B cell (primary cell): ENCODE measurements at regions not wholly inside any gene's neighbourhood (a gene's known extent, or its start where the extent isn't known, plus 50 kb on each side); places are given as distances from the start of the nearest gene placed in this dataset.

ENCODE experiments used
- ATAC-seq: fragments of 200-7000 bp; cut with Tn5 transposase; one replicate; pipeline ENCODE4 v1.10.0; 2021; ENCODE audit warnings: low read depth, mild to moderate bottlenecking, moderate number of reproducible peaks, moderate library complexity
- CTCF ChIA-PET: fragments of 350-600 bp; sonication (Branson Sonifier 250); formaldehyde crosslinking; loops from one replicate; lab custom pipeline; 2021; ENCODE audit warnings: antibody characterized with exemption, inconsistent platforms; lab: Charles Lee
- POLR2A ChIA-PET: fragments of 350-600 bp; sonication (Branson Sonifier 250); formaldehyde crosslinking; loops from one replicate; lab custom pipeline; 2021; ENCODE audit warnings: antibody characterized with exemption; lab: Charles Lee
- DNase-seq: peaks from one replicate; pipeline ENCODE4 v3.0.0; 2013
- H2AFZ ChIP-seq: 2 replicates; pipeline ENCODE4 v1.6.1; 2012; ENCODE audit warnings: mild to moderate bottlenecking, low read depth, low read length; ENCODE audit not compliant: insufficient read depth, poor library complexity, severe bottlenecking
- H3K27ac ChIP-seq, 2 donors: 1 replicate in 1 of 2; 2 replicates in 1 of 2; pipeline ENCODE4 v1.5.1; 2012 to 2013; ENCODE audit warnings: low read length in 2 of 2, mild to moderate bottlenecking in 2 of 2, moderate library complexity in 1 of 2
- H3K27me3 ChIP-seq, 4 experiments: fragments of 200-600 bp in 1 of 4; sonication (generic) in 1 of 4; replicated peaks in 1 of 4; 1 replicate in 2 of 4; 2 replicates in 2 of 4; pipeline versions ENCODE4 v1.6.1 to v1.7.0; 2013 to 2016; ENCODE audit warnings: low read length in 3 of 4, mild to moderate bottlenecking in 2 of 4, mixed read lengths in 1 of 4, moderate library complexity in 1 of 4; ENCODE audit not compliant: insufficient read depth in 4 of 4, control insufficient read depth in 3 of 4; ENCODE audit errors: control extremely low read depth in 1 of 4
- H3K36me3 ChIP-seq, 2 experiments: replicated peaks in 1 of 2; 1 replicate in 1 of 2; 2 replicates in 1 of 2; pipeline versions ENCODE4 v1.6.1 to v1.7.1; 2013; ENCODE audit warnings: low read length in 1 of 2; ENCODE audit not compliant: insufficient read depth in 2 of 2, control insufficient read depth in 1 of 2; ENCODE audit errors: control extremely low read depth in 1 of 2, extremely low read depth in 1 of 2
- H3K4me1 ChIP-seq, 2 donors: fragments of 200-600 bp in 1 of 2; sonication (generic) in 1 of 2; 1 replicate in 1 of 2; 2 replicates in 1 of 2; pipeline versions ENCODE4 v1.5.1 to v1.6.1; 2013 to 2017; ENCODE audit warnings: low read length in 2 of 2; ENCODE audit not compliant: control insufficient read depth in 2 of 2, insufficient read depth in 2 of 2
- H3K4me2 ChIP-seq: replicated peaks from 2 replicates; pipeline ENCODE3; 2012; ENCODE audit warnings: mild to moderate bottlenecking, low read depth, low read length; ENCODE audit not compliant: poor library complexity, severe bottlenecking
- H3K4me3 ChIP-seq, 5 experiments: fragments of 200-600 bp in 1 of 5; sonication (generic) in 1 of 5; 1 replicate in 3 of 5; 2 replicates in 2 of 5; pipeline versions ENCODE4 v1.5.1 to v1.7.0; 2011 to 2016; ENCODE audit warnings: low read length in 4 of 5, mild to moderate bottlenecking in 4 of 5, low read depth in 2 of 5, control low read depth in 1 of 5, moderate library complexity in 1 of 5; ENCODE audit not compliant: insufficient read depth in 1 of 5; ENCODE audit errors: control extremely low read depth in 1 of 5, extremely low read depth in 1 of 5
- H3K79me2 ChIP-seq: fragments of 200-600 bp; sonication (generic); one replicate; pipeline ENCODE4 v1.6.0; 2016; ENCODE audit warnings: low read length; ENCODE audit not compliant: control insufficient read depth, insufficient read depth
- H3K9ac ChIP-seq: fragments of 200-600 bp; sonication (generic); 2 replicates; pipeline ENCODE4 v1.6.1; 2017; ENCODE audit warnings: mild to moderate bottlenecking, low read length, moderate library complexity
- H3K9me3 ChIP-seq, 3 donors: one replicate each; pipeline versions ENCODE4 v1.6.1 to v1.7.1; 2013; ENCODE audit warnings: low read length in 2 of 3; ENCODE audit not compliant: control insufficient read depth in 2 of 3, insufficient read depth in 1 of 3; ENCODE audit errors: control extremely low read depth in 1 of 3
- H4K20me1 ChIP-seq: 2 replicates; pipeline ENCODE4 v1.6.0; 2012; ENCODE audit warnings: mild to moderate bottlenecking, low read length; ENCODE audit not compliant: insufficient read depth, control insufficient read depth, poor library complexity, severe bottlenecking
- H3K27ac Mint-ChIP-seq: one replicate; pipeline ENCODE4 v1.8.0; 2021; ENCODE audit warnings: mixed read lengths
- H3K27me3 Mint-ChIP-seq: one replicate; pipeline ENCODE4 v1.8.0; 2021; ENCODE audit warnings: mixed read lengths
- H3K4me1 Mint-ChIP-seq: one replicate; pipeline ENCODE4 v1.8.0; 2021; ENCODE audit warnings: mixed read lengths
- H3K4me3 Mint-ChIP-seq: one replicate; pipeline ENCODE4 v1.8.0; 2021; ENCODE audit warnings: mixed read lengths
- H3K9me3 Mint-ChIP-seq: one replicate; pipeline ENCODE4 v1.8.0; 2022; ENCODE audit warnings: mixed read lengths; ENCODE audit not compliant: insufficient read depth
- EZH2 ChIP-seq: IDR thresholded peaks from 2 replicates; pipeline ENCODE4 v1.6.1; 2012; ENCODE audit warnings: borderline replicate concordance, low read depth, mild to moderate bottlenecking, moderate library complexity, low read length; ENCODE audit not compliant: insufficient read depth, poor library complexity, severe bottlenecking
- WGBS: methylation state at CpG from one replicate; pipeline ENCODE4 v1.1.5; 2013; ENCODE audit warnings: missing lambda C conversion rate; ENCODE audit not compliant: insufficient coverage; 5-methylcytosine and 5-hydroxymethylcytosine counted together
- intact Hi-C: fragments of 100-400 bp; cut with micrococcal nuclease; formaldehyde crosslinking; loops from one replicate; pipeline ENCODE4 v1.10.0; 2022
- TF ChIP-seq, protein P1 (sequence below): fragments of 200-600 bp; IDR thresholded peaks from one replicate; pipeline ENCODE4 v1.8.0; 2022; ENCODE audit warnings: antibody characterized with exemption, mild to moderate bottlenecking

DNA sequence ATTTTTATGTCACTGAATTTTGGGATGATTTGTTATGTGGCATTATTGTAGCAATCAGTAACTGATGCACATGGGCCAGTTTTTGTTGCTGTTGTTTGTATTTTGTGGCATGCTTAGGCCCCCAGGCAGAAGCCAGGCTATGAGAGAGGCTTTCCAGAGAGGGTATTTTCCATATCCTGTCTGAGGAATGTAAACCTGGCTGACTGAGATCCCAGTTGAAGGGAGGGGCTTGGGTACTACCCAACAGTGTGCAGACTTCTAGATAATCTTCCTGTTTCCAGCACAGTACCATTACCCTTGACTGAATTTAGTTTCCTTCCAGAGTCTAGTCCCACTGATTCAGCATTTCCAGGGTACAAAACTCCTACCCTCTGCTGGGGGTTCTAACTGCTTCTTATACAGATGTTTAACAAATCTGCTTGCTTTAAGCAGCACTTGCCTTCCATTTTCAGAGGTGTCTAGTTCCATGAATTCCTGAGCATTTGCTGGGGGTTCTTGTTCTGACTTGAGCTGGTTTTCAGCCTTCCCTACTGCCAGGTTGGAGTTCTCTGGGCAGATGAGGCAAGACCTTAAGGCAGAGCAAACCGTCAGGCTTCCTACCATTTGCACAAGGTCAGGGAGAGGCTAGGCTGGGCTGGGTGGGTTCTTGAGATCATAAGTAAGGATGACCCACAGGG lies 104.7 kb upstream of the EGFL6 start:
- intact Hi-C loops: no loop called here
- peaks cover 3% of the 10 kb centered on the region for H3K9me3 Mint-ChIP-seq
- POLR2A ChIA-PET: no interaction called here
- H2AFZ ChIP-seq: no peak overlapping the region
- no peak overlapping the region for H3K9ac ChIP-seq
- H3K27ac ChIP-seq: no peak overlapping the region
- no peak overlapping the region for H3K4me2 ChIP-seq
- no CpG with 5 or more reads among the region's 1 CpG for WGBS
- TF ChIP-seq, protein P1, sequence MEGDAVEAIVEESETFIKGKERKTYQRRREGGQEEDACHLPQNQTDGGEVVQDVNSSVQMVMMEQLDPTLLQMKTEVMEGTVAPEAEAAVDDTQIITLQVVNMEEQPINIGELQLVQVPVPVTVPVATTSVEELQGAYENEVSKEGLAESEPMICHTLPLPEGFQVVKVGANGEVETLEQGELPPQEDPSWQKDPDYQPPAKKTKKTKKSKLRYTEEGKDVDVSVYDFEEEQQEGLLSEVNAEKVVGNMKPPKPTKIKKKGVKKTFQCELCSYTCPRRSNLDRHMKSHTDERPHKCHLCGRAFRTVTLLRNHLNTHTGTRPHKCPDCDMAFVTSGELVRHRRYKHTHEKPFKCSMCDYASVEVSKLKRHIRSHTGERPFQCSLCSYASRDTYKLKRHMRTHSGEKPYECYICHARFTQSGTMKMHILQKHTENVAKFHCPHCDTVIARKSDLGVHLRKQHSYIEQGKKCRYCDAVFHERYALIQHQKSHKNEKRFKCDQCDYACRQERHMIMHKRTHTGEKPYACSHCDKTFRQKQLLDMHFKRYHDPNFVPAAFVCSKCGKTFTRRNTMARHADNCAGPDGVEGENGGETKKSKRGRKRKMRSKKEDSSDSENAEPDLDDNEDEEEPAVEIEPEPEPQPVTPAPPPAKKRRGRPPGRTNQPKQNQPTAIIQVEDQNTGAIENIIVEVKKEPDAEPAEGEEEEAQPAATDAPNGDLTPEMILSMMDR: no peak
- no peak for TF ChIP-seq EZH2
- CTCF ChIA-PET: no interaction called here
- H3K36me3 ChIP-seq: no peaks in the 10 kb centered on the region
- H3K4me1 ChIP-seq: no peaks in the 10 kb centered on the region
- H3K4me3 Mint-ChIP-seq: no peak overlapping the region
- H3K79me2 ChIP-seq: no peaks in the 10 kb centered on the region
- H3K9me3 ChIP-seq: peaks cover 0 to 5% (median 0%) of the 10 kb centered on the region in 3 donors
- no peak overlapping the region for H3K4me3 ChIP-seq
- H3K27me3 Mint-ChIP-seq: no peaks in the 10 kb centered on the region
- H3K27me3 ChIP-seq: no peaks in the 10 kb centered on the region
- H4K20me1 ChIP-seq: no peaks in the 10 kb centered on the region
- no peak overlapping the region for H3K27ac Mint-ChIP-seq
- H3K4me1 Mint-ChIP-seq: peaks cover 8% of the 10 kb centered on the region
- DNase-seq (no peak), ATAC-seq (no peak)

DNA sequence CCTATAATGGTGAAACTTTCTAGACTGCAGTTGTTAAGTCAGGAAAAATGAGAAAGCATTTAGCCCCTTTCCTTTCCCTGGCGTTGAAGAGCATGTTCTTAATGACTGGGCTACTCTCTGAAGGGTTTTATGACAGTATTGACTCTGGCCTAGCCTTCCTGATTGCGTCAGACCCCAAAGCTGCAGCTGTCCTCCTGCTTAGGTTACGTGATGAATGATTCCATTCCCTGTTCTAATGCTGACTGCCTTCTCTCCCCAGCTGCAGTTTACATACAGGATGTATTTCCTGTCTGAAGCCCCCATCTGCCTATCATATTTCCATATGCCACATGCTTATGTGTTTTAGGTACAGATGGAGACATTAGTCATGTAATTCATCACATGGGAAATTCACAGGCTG lies 105.8 kb upstream of the EGFL6 start:
- intact Hi-C loops: no loop called here
- ATAC-seq (no peak), DNase-seq (no peak)
- Mint-ChIP-seq H3K9me3 (peaks cover 3% of the 10 kb centered on the region), H3K4me3 (no peak overlapping the region), H3K27me3 (no peaks in the 10 kb centered on the region), H3K27ac (no peak overlapping the region), H3K4me1 (peaks cover 5% of the 10 kb centered on the region)
- Histone ChIP-seq H3K4me1 (no peaks in the 10 kb centered on the region), H3K27ac (no peak overlapping the region), H4K20me1 (no peaks in the 10 kb centered on the region), H3K4me3 (no peak overlapping the region), H3K36me3 (no peaks in the 10 kb centered on the region), H3K79me2 (no peaks in the 10 kb centered on the region), H3K9me3 (peaks cover 0 to 5% (median 0%) of the 10 kb centered on the region in 3 donors), H3K9ac (no peak overlapping the region), H3K27me3 (no peaks in the 10 kb centered on the region), H3K4me2 (no peak overlapping the region), H2AFZ (no peak overlapping the region)
- ChIA-PET POLR2A (no interaction called here), CTCF (no interaction called here)
- TF ChIP-seq, protein P1: no peak
- no peak for TF ChIP-seq EZH2
- no CpG with 5 or more reads among the region's 3 CpGs for WGBS
